GM21786 (cell line): ENCODE measurements at regions not wholly inside any gene's neighbourhood (a gene's known extent, or its start where the extent isn't known, plus 50 kb on each side); places are given as distances from the start of the nearest gene placed in this dataset.

ENCODE experiments used
- ATAC-seq: cut with Tn5 transposase; IDR thresholded peaks from one replicate; pipeline ENCODE4 v1.9.1; 2021; ENCODE audit not compliant: unreplicated experiment

DNA sequence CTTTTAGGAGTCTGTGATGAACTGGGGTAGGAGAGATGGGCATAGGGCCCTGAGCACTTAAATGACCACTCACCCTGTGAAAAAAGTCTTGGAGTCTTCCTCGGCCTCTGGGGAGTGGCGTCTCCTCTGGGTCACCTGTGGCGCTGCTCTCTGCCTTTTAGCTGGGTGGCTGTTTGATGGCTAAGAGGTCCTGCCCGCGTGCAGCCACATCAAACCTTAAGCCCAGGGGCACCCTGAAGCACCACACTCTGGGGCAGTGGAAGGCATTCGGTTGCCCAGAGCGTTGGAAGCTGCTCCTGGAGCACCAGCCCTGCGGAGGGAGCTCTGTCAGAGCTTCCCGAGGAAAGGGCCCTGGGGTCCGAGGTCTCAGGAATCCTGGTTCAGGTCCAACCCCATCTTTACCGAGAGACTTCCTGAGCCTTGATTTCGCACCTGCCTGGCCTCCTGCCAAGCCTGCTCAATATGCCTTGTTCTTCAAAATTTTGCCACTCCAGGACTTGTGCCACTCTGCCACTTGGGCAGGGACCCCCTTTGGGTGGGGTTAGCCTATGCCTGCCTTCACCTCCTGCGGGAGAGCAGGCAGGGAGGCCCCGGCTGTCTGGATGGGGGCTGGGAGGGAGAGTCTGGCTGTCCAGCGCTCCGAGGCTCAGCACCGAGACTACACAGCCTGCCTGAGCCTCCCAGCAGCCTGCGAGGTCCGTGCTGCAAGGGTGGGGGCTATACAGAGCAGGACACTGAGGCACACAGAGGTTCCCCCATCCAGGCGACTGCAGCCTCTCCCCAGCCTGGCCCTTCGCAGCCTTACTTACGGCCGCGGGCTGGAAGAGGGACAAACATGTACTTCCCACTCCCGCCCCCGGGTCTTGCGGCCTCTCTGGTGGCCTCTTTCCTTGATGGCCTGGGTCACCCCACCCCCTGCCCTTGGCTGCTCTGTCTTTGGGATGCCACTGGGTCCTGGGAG lies 63.4 kb upstream of the RNU6ATAC start:
- no peak for ATAC-seq

DNA sequence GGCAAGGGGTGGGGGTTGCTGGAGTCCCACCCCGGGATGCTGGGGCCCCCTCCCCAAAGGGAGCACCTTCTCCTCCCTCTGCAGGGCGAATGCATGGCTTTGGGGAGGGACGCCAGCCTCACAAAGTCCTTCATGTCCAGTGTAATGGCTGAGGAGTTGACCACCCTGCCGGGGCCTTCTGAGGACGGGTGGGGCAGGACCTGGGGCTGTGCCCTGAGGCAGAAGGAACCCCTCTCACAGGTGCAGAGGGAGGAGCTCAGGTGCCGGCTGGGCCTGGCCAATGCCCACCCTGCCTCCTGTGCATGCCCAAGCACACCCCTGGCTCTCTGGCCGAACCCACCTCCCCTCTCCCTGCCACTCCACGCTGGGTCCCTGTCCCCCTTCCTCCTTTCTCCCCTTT lies 64.3 kb upstream of the RNU6ATAC start:
- no peak for ATAC-seq

DNA sequence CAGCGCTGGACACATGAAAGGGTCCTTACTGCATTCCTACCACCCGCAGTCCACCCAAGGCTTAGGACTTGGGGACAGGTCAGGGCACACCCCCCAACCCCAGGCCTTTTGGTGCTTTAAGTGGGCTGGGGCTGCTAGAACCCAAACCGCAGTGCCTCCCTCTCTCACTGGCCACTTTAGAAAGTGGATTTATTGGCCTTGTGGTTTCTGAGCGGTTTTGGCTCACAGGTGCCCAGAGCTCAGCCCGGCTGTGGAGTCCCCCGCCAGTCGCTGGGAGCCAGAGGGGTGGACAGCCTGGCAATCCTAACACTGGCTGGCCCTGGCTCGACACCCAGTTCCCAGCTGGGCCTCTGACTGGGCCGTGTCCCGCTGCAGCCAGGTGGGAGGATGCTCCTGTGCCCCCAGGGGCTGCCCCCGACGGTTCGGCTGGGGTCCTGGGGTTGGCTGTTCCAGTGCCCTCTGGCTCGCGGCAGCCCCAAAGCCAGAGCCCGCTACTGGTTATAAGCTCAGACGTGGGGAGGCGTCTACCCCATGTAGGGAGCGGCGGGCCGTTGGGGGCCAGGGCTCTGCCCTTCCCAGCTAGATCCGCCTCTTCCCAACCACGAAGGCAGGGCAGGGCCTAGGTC lies 65.2 kb upstream of the RNU6ATAC start:
- ATAC-seq = no peak

DNA sequence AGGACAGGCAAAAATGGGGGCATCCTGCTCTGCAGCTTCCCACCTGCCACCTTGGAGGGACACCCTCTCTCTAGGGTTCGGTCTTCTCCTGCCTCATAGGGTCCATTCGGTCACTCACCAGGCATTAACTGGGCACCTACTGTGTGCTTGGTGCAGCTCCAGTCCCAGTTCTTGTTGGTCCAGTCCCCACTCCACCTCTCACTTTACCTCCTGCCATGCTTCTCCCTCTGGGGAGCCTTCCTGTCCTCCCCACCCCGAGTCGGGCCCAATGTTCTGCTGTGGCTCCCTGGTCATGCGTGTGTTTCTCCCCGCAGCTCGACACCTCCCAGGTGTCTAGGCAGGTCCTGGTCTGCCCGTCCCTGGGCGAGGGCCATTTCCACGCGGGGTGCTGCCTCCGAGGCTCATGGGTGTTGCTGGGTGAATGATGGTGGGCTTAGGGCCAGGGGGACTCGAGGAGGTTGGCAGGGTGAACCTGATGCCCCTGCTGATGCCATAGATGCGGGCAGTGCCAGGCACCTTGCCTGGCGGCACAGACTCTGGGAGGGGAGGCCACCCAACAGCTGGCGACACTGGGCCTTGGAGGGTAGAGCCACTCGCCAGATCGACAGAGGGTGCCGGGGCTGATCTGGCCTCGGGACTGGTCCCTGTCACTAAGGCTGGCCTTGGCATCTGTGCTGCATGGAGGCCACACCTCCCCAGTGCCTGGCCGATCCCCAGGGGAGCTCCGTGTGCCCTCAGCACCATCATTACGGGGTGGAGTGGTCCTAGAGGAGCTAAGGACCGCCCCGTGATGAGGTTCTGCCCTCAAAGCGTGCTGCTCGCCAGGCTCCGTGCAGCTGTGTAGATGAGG lies 66.0 kb upstream of the RNU6ATAC start:
- ATAC-seq = no peak

DNA sequence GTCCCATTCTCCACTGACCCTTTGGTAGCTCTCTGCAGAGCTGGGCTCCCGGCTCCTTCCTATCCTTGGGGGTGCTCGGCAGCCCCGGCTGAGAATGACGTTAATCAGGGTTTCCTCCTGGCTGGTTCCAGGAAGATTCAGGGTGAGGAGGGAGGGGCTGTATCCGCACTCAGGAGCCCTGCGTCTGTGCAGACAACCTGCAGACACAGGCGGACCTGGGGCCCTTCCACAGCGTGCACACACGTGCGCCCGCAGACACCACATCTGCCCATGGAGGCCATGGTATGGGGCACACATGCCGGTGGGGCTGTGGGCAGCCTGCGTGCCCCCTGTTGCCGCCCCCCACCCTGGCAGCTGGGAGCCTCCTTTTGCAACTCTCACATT lies 66.6 kb upstream of the RNU6ATAC start:
- ATAC-seq = no peak

DNA sequence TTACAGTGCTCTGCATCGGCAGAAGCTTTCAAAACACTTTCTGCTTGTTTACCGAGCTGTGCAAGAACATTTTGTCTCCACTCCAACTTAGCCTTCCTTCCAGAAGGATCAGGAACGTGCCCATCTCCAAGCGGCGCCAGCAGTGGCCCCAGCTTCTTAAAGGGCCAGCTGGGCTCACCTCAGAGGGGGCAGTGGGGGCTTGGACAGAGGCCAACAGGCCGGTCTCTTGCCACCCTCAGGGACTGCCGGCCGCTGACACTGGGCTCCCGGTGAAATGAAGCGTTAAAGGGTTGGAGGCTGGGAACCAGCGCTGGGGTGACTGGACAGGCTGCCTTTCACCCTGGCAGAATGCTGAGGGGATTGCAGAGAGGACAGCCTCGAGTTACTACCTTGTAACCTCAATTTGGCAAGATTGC lies 67.0 kb upstream of the RNU6ATAC start:
- ATAC-seq = no peak

DNA sequence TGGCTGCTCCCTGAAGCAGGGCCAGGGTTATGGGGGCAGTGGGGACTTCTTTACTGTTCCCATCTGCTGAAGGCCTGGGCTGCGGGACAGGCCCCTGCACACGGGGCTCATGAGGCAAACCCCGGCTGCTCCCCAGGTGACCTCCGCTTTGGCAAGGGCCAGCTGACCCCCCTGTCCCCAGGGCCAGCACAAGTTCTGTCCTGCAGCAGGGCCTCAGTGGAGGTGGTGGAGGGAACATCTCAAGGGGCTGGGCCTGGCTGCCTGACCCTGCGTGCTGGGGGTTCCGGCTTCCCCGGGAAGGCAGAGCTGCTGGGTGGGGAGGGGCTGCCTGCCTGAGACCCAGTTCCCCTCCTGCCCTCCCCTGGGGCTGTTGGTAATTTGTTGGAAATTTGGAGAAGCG lies 67.4 kb upstream of the RNU6ATAC start:
- no peak for ATAC-seq

DNA sequence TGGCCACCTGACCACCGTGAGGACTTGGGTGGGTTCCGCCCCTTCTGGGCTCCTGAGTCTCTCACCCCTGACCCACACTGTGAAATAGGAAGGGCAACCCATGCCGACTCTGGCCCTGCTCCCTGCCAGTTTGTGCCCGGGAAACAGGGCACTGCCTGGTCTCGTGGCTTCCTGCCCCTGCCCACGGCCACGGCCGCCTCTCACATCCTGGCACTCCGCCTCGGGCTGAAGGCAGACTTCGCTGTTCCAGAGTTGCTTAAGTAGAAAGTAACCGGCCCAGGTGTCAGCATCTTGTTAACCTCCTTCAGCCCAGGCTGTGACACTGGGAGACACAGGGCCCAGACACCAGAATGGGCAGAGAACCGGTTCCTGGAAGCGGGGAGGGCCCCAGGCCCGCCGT lies 68.7 kb upstream of the RNU6ATAC start:
- no peak for ATAC-seq

DNA sequence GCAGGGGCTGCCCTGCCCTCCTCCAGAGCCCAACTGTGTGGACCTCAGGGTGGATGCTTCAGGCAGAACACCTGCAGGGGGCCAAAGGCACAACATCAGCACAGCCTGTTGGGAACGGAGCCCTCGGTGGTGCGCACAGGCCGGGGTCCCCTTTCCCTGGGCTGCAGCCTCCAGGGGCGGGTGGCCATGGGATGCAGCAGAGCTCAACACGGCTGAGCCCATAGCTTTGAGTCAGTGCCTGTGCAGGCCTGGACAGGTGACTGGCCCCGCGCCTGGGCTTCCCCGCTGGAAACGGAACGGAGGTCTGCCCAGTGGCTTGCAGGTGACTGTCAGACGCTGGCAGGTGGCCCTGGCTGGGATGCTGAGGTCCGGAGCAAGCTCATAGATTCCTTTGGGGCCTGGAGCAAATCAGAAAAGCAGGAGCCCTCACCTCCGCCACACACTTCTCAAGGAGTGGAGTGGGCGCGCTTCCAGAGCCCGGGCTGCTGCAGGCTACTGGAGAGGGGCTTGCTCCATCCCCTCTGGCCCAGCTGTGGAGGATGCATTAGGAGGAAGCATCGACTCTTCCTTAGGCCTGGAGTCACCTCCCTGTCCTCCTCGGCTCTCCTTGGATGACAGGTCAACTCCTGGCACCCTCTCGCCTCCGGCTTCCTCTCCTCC lies 69.8 kb upstream of the RNU6ATAC start:
- ATAC-seq = no peak

DNA sequence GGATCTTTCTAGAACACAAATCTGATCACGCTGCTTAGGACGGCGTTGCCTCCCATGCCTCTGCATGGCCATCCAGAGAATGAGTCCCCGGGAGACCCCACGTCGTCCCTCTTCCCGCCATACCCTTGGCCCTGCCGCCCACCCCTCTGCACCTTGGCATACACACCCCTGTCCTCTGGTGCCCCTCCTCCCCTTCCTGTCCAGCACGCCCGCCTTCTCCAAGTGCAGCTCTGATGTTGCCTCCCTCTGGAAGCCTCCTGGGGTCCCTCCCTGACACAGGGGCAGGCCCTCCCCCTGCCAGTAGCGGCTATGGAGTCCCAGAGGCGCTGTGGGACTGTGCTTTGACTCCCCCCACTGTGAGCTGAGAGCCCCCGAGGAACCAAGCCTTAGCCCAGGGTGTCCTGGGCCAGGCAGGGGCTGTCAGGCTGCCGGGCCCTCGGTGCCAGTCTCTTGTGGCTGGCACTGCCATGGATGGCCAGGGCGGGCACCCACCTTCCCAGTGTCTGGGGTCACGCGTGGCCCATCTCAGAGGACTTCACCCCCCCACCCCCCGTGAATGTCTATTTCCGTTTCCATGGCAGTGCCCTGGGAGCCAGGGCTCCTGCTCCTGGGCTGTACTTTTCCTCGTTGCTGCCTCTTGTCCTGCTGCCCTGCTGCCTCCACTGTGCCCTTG lies 70.5 kb upstream of the RNU6ATAC start:
- ATAC-seq = no peak

DNA sequence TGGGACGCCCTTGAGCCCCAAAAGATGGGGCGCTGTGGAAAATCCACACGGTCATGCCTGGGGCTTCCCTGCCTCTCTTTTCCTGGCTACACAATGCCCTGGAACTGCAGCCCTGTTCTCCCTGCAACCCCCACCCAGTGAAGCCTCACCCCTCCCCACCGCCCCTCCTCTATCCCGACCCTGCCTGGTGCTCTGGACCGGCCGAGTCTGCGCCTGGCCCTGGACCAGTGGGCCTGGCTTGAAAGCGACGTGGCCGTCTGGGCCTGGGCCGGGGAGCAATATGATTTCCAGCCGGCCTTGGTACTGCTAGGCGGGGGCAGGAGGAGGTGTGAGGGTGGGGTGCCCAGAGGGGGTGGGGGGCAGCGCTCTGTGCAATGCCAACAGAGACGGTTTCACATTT lies 71.0 kb upstream of the RNU6ATAC start:
- no peak for ATAC-seq

DNA sequence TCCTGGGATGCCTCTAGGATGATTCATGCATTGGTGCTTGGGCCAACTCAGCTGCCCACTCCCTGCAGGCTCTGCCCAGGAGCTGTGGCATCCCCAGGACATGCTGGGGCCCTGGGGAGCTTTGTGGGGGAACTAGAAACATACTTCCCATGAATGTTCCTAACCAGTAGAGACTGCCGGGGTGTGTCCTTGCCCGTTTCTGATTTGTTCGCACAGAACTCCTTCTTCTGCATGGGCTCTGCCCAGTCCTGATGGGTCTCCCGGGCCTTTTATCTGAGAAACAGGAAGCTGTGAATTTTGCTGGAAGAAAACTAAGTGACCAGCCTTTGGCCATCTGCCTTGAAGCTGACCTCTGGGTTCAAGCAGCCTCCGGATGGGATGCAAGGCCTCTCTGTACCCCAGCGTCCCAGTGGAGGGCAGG lies 71.6 kb upstream of the RNU6ATAC start:
- no peak for ATAC-seq

DNA sequence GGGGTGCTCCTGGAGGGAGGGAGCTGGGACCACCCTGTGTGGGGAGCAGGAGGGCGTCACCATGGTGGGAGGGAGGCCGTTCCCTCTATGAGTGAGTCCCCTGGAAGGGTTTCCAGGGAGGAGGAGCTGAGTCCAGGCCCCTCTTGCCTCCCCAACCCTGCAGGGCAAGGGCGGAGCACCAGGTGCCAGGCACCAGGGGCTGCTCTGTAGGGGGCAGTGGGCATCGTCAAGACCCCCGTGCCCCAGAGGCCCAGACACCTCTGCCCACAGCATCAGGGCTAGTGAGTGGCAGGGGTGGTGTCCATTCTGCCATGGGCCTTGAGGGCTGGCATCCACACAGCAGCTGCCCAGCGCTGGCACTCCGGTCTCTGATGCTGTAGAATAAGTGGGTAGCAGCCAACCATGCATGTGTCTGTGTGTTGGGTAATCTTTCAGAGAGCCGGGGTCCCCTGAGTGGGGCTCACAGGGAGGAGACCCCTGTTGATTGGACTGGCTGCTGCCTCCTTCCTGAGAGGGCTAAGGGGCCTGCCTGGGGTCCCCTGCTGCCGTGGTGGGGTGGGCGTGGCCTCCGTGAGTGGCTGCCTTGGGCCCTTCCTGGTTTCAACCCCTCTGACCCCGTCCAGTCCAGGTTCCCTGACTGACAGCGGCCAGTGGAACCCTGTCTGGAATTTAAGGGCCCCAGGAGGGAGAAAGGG lies 72.7 kb upstream of the RNU6ATAC start:
- ATAC-seq = no peak

DNA sequence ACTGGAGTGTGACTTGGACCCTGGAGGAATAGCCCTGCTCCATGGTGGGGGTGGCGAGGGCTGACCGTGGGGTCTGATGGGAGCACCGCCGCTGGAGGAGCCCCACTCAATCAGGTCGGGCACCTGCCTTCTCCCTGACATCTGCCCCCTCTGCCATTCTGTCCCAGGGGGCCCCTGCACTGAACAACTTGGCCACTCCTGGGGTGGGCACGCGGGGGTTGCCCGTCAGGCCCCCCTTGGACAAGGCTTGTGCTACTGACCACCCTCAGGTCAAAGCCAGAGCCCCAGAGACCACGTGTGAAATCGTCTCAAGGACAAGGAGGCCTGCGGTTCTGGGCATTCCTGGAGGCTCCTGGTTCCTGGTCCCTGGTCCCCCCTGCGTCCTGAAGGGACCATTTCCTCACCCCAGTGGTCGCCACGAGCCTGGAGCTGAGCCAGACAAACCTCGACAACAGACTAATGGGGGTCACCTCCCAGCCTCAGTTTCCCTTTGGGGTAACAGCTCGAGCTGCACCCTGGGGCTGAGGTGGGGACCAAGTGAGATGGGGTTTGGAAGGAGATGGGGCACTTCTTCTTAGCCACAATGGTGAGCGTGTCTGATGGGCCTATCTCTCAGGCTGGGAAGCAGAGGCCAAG lies 73.4 kb upstream of the RNU6ATAC start:
- ATAC-seq = no peak

DNA sequence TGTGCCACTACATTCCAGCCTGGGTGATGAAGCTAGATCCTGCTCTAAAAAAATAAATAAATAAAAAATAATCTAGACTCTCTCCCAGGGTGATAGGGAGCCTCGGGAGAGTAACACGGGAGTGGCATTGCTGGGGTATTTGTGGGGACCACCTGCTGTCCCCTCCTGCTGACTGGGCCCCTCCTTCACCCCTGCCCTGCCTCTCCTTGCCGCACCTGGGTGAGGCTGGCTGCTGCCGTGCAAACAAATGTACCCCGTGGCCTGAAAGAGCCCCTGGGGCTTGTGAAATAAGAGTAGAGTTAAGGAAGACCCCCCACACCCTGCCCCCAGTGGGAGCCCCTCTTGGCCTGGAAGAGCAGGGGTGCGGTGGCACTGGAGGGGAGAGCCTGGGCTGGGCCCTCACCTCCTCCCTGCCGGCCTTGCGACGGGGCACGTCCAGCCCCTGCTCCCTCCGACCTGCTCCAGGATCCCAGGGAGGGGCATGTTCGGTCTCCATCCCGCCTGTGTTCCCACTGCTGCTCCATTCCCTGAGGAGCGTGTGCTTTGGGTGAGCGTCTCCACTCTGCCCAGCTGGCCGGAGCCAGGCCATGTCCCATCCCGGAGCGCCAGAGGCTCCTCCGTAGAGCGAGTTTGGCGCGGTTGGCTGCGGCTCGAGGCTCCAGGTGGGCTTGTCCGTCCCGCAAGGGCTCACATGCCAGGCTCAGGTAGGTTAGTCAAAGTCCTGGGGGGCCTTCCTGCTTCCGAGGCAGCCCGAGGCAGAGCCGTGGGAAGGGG lies 75.0 kb upstream of the RNU6ATAC start:
- ATAC-seq = no peak

DNA sequence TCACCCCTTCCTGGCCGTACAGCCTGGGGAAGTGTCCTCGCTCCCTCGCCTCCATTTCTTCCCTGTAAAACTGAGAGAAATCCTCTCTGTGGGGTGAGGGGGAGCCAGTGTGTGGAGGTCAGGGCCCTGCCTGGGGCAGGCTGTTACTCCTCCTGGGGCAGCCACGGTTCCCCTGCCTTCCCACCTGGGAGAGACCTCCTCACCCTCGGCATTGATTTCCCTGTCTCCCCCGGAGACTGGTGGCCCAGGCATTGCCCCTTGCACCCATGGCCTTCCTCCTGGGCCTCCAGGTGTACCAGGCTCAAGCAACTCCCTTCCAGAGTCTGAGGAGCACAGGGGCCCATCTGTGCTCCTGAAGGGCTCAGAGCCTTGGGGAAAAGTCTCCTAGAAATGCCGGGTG lies 75.6 kb upstream of the RNU6ATAC start:
- ATAC-seq = no peak

DNA sequence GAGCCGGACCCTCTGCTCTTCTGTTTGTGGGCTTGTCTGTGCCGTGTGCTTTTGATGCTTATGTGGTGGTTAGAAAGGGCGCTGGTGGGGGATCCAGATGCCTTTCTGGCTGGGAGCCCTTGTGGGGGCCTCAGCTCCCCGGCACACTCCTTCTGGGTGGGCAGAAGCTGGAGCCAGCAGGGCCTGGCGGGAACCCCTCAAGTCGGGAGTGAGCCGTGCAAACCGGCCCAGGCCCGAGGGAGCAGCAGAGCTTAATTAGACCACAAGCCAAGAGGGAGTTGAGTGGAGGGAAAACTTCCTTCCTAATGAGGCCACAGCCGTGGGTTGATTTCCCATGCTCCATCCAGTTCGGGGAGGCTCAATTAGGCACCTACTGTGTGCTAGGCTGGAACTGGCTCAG lies 76.0 kb upstream of the RNU6ATAC start:
- ATAC-seq = no peak

DNA sequence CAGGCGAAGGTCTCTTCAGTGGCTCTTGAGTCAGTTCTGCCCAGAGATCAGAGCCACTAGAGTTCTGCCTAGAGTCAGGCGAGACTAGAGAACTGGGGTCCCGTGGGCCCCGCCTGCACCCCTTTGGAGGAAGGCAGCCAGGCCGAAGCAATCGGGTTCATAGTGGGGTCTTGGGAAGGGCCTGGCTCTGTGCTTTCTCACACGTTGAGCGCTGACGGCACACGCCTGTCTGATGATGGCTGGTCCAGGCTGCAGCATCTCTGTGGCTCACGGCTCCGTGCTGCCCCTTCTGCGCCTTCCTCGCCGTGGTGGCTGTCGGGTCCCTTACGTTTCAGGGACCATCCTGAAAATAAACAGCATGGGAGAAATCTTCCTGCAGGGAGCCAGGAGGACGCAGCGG lies 78.3 kb upstream of the RNU6ATAC start:
- ATAC-seq = no peak
